ENCODE measurements at regions not wholly inside any gene's neighbourhood (a gene's known extent, or its start where the extent isn't known, plus 50 kb on each side); places are given as distances from the start of the nearest gene placed in this dataset.

GRCh38 chr15:31202953-31203352, 101.4 kb upstream of the TRPM1 start:
- TF ChIP-seq POLR2A (IDR thresholded peaks at IDR 0.05): no peak
- TF ChIP-seq CTCF (IDR thresholded peaks at IDR 0.05): no peak

Data from right lobe of liver (tissue), 4 donors.